Heart left ventricle (tissue), 16 donors: ENCODE measurements at regions not wholly inside any gene's neighbourhood (a gene's known extent, or its start where the extent isn't known, plus 50 kb on each side); places are given as distances from the start of the nearest gene placed in this dataset.

Source experiments
- ATAC-seq, 4 donors: fragments of 200-7000 bp; cut with Tn5 transposase; one replicate each; pipeline ENCODE4 v1.9.1; 2020 to 2022; ENCODE audit warnings: moderate library complexity in 4 of 4, mild to moderate bottlenecking in 3 of 4, moderate number of reproducible peaks in 1 of 4
- DNase-seq, 5 donors: peaks; one replicate each; pipeline ENCODE4 v3.0.0-alpha.2; 2020
- H3K27ac ChIP-seq, 12 donors: fragments of 200-600 bp; sonication (generic) in 4 of 12; one replicate each; pipeline versions ENCODE4 v1.5.0 to v1.8.0; 2016 to 2022; ENCODE audit warnings: mild to moderate bottlenecking in 2 of 12
- H3K27me3 ChIP-seq, 9 donors: fragments of 200-600 bp; sonication (generic) in 2 of 9; one replicate each; pipeline versions ENCODE4 v1.5.1 to v1.8.0; 2016 to 2022; ENCODE audit warnings: mild to moderate bottlenecking in 3 of 9
- H3K36me3 ChIP-seq, 9 donors: fragments of 200-600 bp; sonication (generic) in 2 of 9; one replicate each; pipeline versions ENCODE4 v1.5.0 to v1.8.0; 2018 to 2022; ENCODE audit warnings: mild to moderate bottlenecking in 2 of 9
- H3K4me1 ChIP-seq, 12 donors: fragments of 200-600 bp; sonication (generic) in 4 of 12; one replicate each; pipeline versions ENCODE4 v1.5.0 to v1.8.0; 2016 to 2022; ENCODE audit warnings: mild to moderate bottlenecking in 3 of 12
- H3K4me3 ChIP-seq, 12 donors: fragments of 200-600 bp; sonication (generic) in 4 of 12; one replicate each; pipeline versions ENCODE4 v1.5.0 to v1.8.0; 2017 to 2022; ENCODE audit warnings: mild to moderate bottlenecking in 9 of 12, moderate library complexity in 4 of 12
- H3K9me3 ChIP-seq, 12 donors: fragments of 200-600 bp; sonication (generic) in 4 of 12; one replicate each; pipeline versions ENCODE4 v1.5.0 to v1.8.0; 2016 to 2022; ENCODE audit warnings: mild to moderate bottlenecking in 1 of 12
- POLR2A ChIP-seq, 2 donors: fragments of 450-650 bp; IDR thresholded peaks; one replicate each; pipeline ENCODE4 v1.6.1; 2017; ENCODE audit warnings: antibody characterized with exemption in 2 of 2, mild to moderate bottlenecking in 2 of 2, moderate library complexity in 2 of 2
- WGBS, 4 donors: extraction: QIAGEN DNeasy Blood & Tissue Kit in 2 of 4; methylation state at CpG; one replicate each; pipeline versions ENCODE4 v1.1.5 to v1.1.7; 2013 to 2018; 5-methylcytosine and 5-hydroxymethylcytosine counted together
- intact Hi-C, 10 donors: fragments of 100-400 bp; cut with DNase I; formaldehyde crosslinking; loops; one replicate each; pipeline versions ENCODE4 v1.11.1 to v1.14.2; 2022
- TF ChIP-seq, protein P1 (sequence below), 12 donors: fragments of 200-600 bp; sonication (generic) in 4 of 12; IDR thresholded peaks; one replicate each; pipeline versions ENCODE4 v1.5.0 to v1.8.0; 2018 to 2022; ENCODE audit warnings: antibody characterized with exemption in 12 of 12, mild to moderate bottlenecking in 5 of 12
- donor health status: ischemic (EF 13 %, LVEDD 7.1; RV severe dilation, severe dysfunction).
- donor health status: healthy with polysubstance abuse.
- donor health status: DM: no; HTN: yes; CAD: no.
- donor health status: DM: no; HTN: no; CAD: no.
- donor health status: ischemic (EF 25% LVEDD 6.9; RV normal size, moderate dysfunction).
- donor health status: ischemic (EF 25% LVEDD 5.7; RV mildly dilated, moderate dysfunction).
- donor health status: healthy.
- donor health status: DM: yes; HTN: yes; CAD: no.
- donor health status: ischemic (EF 35%, LVEDD 5.7; RV mildly dilated, moderate dysfunction).
- donor health status: nonischemic (EF 11% LVEDD 7.7; RV severe dilation, severe dysfunction).
- donor health status: DM: yes; HTN: yes; CAD: no.
- donor health status: PGD.
- donor health status: ischemic (EF 29% LVEDD 5.4; RV normal size, mild dysfunction).
- donor health status: nonischemic (EF 23%, LVEDD 6.1; RV moderate dilation, normal function).

- ATAC-seq, result no peak
- Histone ChIP-seq H3K4me3 (no peak overlapping the region), H3K9me3 (no peaks in the 10 kb centered on the region), H3K36me3 (no peaks in the 10 kb centered on the region), H3K27me3 (no peaks in the 10 kb centered on the region), H3K4me1 (peaks cover 0 to 4% (median 0%) of the 10 kb centered on the region in 12 donors), H3K27ac (no peak overlapping the region)
- intact Hi-C loops, result no loop called here
- no peak for DNase-seq
- WGBS, 4 donors, result 84 to 94% (median 89%) methylated on average over 2 of the region's 2 CpGs
- TF ChIP-seq, protein P1, sequence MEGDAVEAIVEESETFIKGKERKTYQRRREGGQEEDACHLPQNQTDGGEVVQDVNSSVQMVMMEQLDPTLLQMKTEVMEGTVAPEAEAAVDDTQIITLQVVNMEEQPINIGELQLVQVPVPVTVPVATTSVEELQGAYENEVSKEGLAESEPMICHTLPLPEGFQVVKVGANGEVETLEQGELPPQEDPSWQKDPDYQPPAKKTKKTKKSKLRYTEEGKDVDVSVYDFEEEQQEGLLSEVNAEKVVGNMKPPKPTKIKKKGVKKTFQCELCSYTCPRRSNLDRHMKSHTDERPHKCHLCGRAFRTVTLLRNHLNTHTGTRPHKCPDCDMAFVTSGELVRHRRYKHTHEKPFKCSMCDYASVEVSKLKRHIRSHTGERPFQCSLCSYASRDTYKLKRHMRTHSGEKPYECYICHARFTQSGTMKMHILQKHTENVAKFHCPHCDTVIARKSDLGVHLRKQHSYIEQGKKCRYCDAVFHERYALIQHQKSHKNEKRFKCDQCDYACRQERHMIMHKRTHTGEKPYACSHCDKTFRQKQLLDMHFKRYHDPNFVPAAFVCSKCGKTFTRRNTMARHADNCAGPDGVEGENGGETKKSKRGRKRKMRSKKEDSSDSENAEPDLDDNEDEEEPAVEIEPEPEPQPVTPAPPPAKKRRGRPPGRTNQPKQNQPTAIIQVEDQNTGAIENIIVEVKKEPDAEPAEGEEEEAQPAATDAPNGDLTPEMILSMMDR (IDR thresholded peaks at IDR 0.05), result no peak
- no peak for TF ChIP-seq POLR2A (IDR thresholded peaks at IDR 0.05)
These were observed 171.8 kb upstream of the PCSK5 start for GRCh38 chr9:75718677-75719076.

DNA sequence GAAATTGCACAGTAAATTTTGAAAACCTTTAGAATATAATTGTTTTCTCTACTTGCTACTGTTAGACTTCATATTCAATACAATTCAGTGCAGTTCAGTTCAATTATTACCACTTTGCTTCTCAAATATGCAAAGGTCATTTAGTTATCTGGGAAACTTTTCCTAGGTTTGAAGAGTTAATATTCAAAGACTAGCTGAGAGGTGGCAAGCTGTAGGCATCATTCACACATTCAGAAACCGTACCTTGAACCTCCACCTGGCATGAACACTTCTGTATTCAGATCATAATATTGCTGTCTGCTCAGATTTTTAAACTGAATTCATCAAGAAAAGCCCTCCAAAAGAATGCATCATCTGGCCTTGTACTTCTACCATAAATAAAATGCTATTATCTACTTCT is 162.1 kb upstream of the PCSK5 start:
- Histone ChIP-seq H3K27me3 (no peaks in the 10 kb centered on the region), H3K9me3 (peaks cover 0 to 3% (median 0%) of the 10 kb centered on the region in 12 donors), H3K36me3 (no peaks in the 10 kb centered on the region), H3K4me3 (no peak overlapping the region), H3K27ac (no peak overlapping the region), H3K4me1 (peaks cover 0 to 25% (median 3%) of the 10 kb centered on the region in 12 donors)
- intact Hi-C loops, result loop anchor here in 1 of 10 donors (5.0 kb wide), 1 partner anchor 66 kb away; no protein-coding TSS in a partner anchor
- TF ChIP-seq, protein P1 (IDR thresholded peaks at IDR 0.05), result no peak
- no peak for TF ChIP-seq POLR2A (IDR thresholded peaks at IDR 0.05)
- 44 to 75% (median 56%) methylated on average over 1 of the region's 1 CpG for WGBS, 4 donors
- ATAC-seq, result no peak
- DNase-seq, result no peak

DNA sequence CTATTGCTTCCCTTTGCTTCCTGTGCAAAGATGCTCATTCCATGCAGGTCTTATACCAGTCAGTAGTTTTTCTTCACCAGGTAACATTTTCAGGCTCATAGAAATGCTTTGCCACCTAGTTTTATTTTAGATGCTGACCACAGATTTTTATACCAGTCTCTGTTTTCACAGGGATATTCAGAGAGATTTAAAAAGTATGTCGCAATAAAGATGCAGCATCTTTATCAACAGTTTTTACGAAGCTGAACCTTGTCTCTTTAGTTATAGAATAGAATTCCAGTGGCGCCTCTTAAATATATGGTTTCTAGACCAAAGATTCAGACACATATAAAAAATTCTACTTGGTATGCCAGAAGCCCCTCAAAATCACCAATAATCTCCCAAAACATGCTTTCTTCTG is 155.7 kb upstream of the PCSK5 start:
- intact Hi-C loops, result no loop called here

GRCh38 chr9:75739884-75740611 is 150.4 kb upstream of the PCSK5 start:
- Histone ChIP-seq H3K27ac (no peak overlapping the region), H3K4me3 (no peak overlapping the region), H3K27me3 (no peaks in the 10 kb centered on the region), H3K36me3 (no peaks in the 10 kb centered on the region), H3K4me1 (peaks cover 0 to 16% (median 1%) of the 10 kb centered on the region in 12 donors), H3K9me3 (peaks cover 0 to 4% (median 0%) of the 10 kb centered on the region in 12 donors)
- 47 to 59% (median 56%) methylated on average over 4 of the region's 4 CpGs for WGBS, 4 donors
- ATAC-seq, result no peak
- peak in 1 of 5 donors; percentile 20 for DNase-seq
- TF ChIP-seq, protein P1 (IDR thresholded peaks at IDR 0.05), result no peak
- no peak for TF ChIP-seq POLR2A (IDR thresholded peaks at IDR 0.05)
- intact Hi-C loops, result no loop called here

More for the DNA sequence above, 155.7 kb upstream of the PCSK5 start:
- Histone ChIP-seq H3K27ac (no peak overlapping the region), H3K9me3 (peaks cover 0 to 3% (median 0%) of the 10 kb centered on the region in 12 donors), H3K36me3 (no peaks in the 10 kb centered on the region), H3K4me1 (peaks cover 0 to 9% (median 0%) of the 10 kb centered on the region in 12 donors), H3K4me3 (no peak overlapping the region), H3K27me3 (no peaks in the 10 kb centered on the region)
- whole genome bisulfite sequencing, 4 donors, result 81 to 97% (median 95%) methylated on average over 3 of the region's 3 CpGs
- ATAC-seq (no peak), DNase-seq (no peak)
- TF ChIP-seq, protein P1 (IDR thresholded peaks at IDR 0.05), result no peak
- TF ChIP-seq POLR2A (IDR thresholded peaks at IDR 0.05), result no peak
